ENCODE measurements at regions not wholly inside any gene's neighbourhood (a gene's known extent, or its start where the extent isn't known, plus 50 kb on each side); places are given as distances from the start of the nearest gene placed in this dataset.
"Not testable (repeated sequence)": the region's sequence is repeated elsewhere in the genome, so short reads cannot be mapped to it uniquely, and the experiment has no call there.

DNA sequence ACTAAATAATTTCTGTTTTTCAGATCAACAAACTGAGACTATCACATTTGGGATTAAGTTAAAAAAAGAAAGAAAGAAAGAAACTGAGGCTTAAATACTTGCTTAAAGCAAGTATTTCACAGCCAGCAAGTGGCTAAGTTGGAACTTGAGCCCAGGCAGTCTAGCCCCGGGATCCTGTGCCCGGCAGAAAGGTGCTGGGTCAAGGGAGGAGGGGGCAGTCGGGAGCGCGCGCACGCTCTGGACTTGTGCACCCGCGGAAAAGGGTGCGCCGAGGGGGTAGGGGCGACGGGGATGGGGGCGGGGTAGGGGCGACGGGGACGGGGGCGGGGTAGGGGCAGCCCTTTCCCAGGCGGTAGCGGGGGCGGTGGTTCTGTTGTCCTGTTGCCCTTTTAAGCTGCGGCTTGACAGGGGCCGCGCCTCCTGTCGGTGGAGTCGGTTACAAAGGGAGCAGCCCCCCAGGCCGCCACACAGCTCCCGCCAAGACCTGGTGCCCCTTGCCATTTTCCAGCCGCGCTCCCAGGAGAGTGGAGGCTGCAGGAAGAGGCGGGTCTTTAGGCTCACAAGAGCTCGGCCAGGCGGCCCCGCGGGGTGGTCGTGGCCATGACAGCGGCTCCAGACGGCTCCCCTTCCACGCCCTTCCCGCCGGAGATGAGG is 60.6 kb downstream of the GOLGA8T start:
- not testable (repeated sequence) for H3K27me3 Mint-ChIP-seq, ATAC-seq, H3K9me3 Mint-ChIP-seq, DNase-seq, H3K4me3 Mint-ChIP-seq, H3K27ac Mint-ChIP-seq, H3K4me1 Mint-ChIP-seq

DNA sequence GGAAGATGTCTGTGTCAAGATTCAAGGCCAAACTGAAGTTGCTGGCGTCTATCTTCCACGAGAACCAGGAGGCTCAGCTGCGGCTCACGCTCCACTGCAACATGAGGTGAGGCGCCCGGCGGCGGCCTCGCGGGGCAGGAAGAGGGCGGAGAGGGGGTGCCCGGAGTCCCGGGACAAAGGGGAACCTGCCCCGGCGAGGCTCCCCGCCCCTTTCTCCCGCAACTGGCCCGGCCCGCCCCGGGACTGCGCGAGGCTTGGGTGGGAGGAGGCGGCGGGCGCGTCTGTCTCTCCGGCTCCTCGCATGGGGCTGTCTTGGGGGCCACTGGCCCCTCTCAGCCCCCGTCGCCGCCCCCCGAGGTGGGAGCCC is 61.1 kb downstream of the GOLGA8T start:
- DNase-seq: peak; percentile 26 to 31
- peak; percentile 68 for ATAC-seq
- H3K27me3 Mint-ChIP-seq, H3K9me3 Mint-ChIP-seq, H3K27ac Mint-ChIP-seq, H3K4me3 Mint-ChIP-seq, H3K4me1 Mint-ChIP-seq: not testable (repeated sequence)

DNA sequence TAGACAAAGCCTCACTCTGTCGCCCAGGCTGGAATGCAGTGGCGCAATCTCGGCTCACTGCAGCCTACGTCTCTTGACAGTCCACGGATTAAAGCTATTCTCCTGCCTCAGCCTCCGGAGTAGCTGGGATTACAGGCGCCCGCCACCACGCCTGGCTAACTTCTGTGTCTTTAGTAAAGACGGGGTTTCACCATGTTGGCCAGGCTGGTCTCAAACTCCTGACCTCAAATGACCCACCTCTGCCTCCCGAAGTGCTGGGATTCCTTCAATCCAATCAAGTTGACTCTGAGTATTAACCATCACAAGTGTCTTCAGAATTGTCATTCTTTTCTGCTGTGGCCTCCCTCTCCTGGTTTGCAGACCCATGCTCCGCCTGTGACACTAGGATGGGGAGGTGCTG is 61.9 kb downstream of the GOLGA8T start:
- not testable (repeated sequence) for H3K9me3 Mint-ChIP-seq, H3K4me3 Mint-ChIP-seq, H3K4me1 Mint-ChIP-seq, H3K27me3 Mint-ChIP-seq, DNase-seq, ATAC-seq, H3K27ac Mint-ChIP-seq

- H3K4me3 Mint-ChIP-seq, H3K4me1 Mint-ChIP-seq, H3K27ac Mint-ChIP-seq, ATAC-seq, DNase-seq, H3K9me3 Mint-ChIP-seq, H3K27me3 Mint-ChIP-seq: not testable (repeated sequence)
Measured at GRCh38 chr15:30201517-30201916, 66.7 kb downstream of the GOLGA8T start.

GRCh38 chr15:30213733-30214132 is 78.9 kb downstream of the GOLGA8T start:
- not testable (repeated sequence) for H3K4me1 Mint-ChIP-seq, DNase-seq, H3K4me3 Mint-ChIP-seq, H3K9me3 Mint-ChIP-seq, H3K27ac Mint-ChIP-seq, H3K27me3 Mint-ChIP-seq, ATAC-seq

- H3K27me3 Mint-ChIP-seq, H3K9me3 Mint-ChIP-seq, DNase-seq, H3K27ac Mint-ChIP-seq, ATAC-seq, H3K4me3 Mint-ChIP-seq, H3K4me1 Mint-ChIP-seq: not testable (repeated sequence)
Measured at GRCh38 chr15:30221803-30222202, 87.0 kb downstream of the GOLGA8T start.

- H3K4me1 Mint-ChIP-seq, DNase-seq, H3K9me3 Mint-ChIP-seq, H3K4me3 Mint-ChIP-seq, H3K27me3 Mint-ChIP-seq, H3K27ac Mint-ChIP-seq: not testable (repeated sequence)
- peak; percentile 35 for ATAC-seq
Measured at GRCh38 chr15:30222798-30223591, 88.1 kb downstream of the GOLGA8T start.

GRCh38 chr15:30225233-30225891 is 90.5 kb downstream of the GOLGA8T start:
- H3K4me3 Mint-ChIP-seq, H3K4me1 Mint-ChIP-seq, DNase-seq, H3K27me3 Mint-ChIP-seq, H3K9me3 Mint-ChIP-seq, ATAC-seq, H3K27ac Mint-ChIP-seq: not testable (repeated sequence)

- DNase-seq, H3K27ac Mint-ChIP-seq, H3K9me3 Mint-ChIP-seq, H3K4me1 Mint-ChIP-seq, H3K4me3 Mint-ChIP-seq, H3K27me3 Mint-ChIP-seq: not testable (repeated sequence)
- peak; percentile 12 for ATAC-seq
Measured at GRCh38 chr15:30261432-30262141, 126.7 kb downstream of the GOLGA8T start.

- H3K9me3 Mint-ChIP-seq, H3K27me3 Mint-ChIP-seq, H3K4me3 Mint-ChIP-seq, H3K27ac Mint-ChIP-seq, DNase-seq, H3K4me1 Mint-ChIP-seq: not testable (repeated sequence)
- ATAC-seq: peak; percentile 74
Measured at GRCh38 chr15:30262142-30262460, 127.2 kb downstream of the GOLGA8T start.

- H3K27ac Mint-ChIP-seq, DNase-seq, ATAC-seq, H3K9me3 Mint-ChIP-seq, H3K4me3 Mint-ChIP-seq, H3K4me1 Mint-ChIP-seq, H3K27me3 Mint-ChIP-seq: not testable (repeated sequence)
Measured at GRCh38 chr15:30264000-30264399, 129.1 kb downstream of the GOLGA8T start.

- not testable (repeated sequence) for H3K27me3 Mint-ChIP-seq, ATAC-seq, H3K9me3 Mint-ChIP-seq, H3K4me1 Mint-ChIP-seq, H3K27ac Mint-ChIP-seq, DNase-seq, H3K4me3 Mint-ChIP-seq
Measured at GRCh38 chr15:30295150-30295844, 98.0 kb downstream of the CHRFAM7A start.

DNA sequence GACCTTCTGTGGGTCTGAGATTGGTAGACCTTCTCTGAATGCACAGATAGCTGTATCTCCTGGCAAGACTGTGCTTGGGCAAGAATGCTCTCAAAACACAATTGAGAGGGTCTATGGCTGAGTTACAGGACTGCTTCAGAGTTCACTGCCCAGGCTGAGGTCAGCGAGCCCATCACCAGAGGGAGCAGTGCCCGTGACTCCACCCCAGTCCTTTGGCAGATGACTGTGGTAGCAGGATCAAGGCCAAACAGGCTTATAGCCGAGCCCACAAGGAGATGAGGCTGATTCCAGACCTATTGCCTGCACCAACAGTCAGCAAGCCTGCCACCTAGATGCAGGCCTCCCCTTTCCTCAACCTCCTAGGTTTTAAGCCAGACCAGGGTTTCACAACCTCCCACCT is 89.4 kb downstream of the CHRFAM7A start:
- not testable (repeated sequence) for H3K9me3 Mint-ChIP-seq, H3K4me1 Mint-ChIP-seq, H3K27me3 Mint-ChIP-seq, DNase-seq, H3K27ac Mint-ChIP-seq, ATAC-seq, H3K4me3 Mint-ChIP-seq

Measured in stimulated activated naive CD8-positive, alpha-beta T cell treated with anti-CD3 and anti-CD28 coated beads, Interleukin-15, amount 100 ng/mL, for 72 hours (primary cell).